Endothelial cell of umbilical vein (primary cell): ENCODE measurements at regions not wholly inside any gene's neighbourhood (a gene's known extent, or its start where the extent isn't known, plus 50 kb on each side); places are given as distances from the start of the nearest gene placed in this dataset.
A peak's percentile ranks its signal among the peaks of the same experiment; 100 is the strongest.

Source experiments
- BruUV-seq: library from RNA; stranded (reverse); fragments of 400-500 nt; replicated peaks from 2 replicates; lab custom pipeline; 2021; lab: Mats Ljungman, UMichigan
- CTCF ChIA-PET: fragments of 300-600, 350-600 bp; sonication (Branson Sonifier 250); formaldehyde crosslinking; loops from one replicate; lab custom pipeline; 2021; ENCODE audit warnings: antibody characterized with exemption, inconsistent platforms; lab: Charles Lee
- POLR2A ChIA-PET: fragments of 300-600, 350-600 bp; sonication (Branson Sonifier 250); formaldehyde crosslinking; loops from one replicate; lab custom pipeline; 2021; ENCODE audit warnings: antibody characterized with exemption, inconsistent platforms; lab: Charles Lee
- DNase-seq: peaks from one replicate; pipeline ENCODE4 v3.0.0-alpha.2; 2011; ENCODE audit warnings: low read depth, low spot score
- FAIRE-seq: peaks from 2 replicates; lab custom pipeline; 2011; peaks lifted over from hg19 to GRCh38; lab: Jason Lieb, UNC
- H2AFZ ChIP-seq: 2 replicates; pipeline ENCODE4 v1.6.0; 2012; ENCODE audit warnings: low read depth, low read length, control low read depth, inconsistent platforms
- H3K27ac ChIP-seq: 2 replicates; pipeline ENCODE4 v1.5.1; 2011; ENCODE audit warnings: low read depth, mild to moderate bottlenecking, control low read depth, low read length, moderate library complexity; ENCODE audit not compliant: insufficient read depth
- H3K27me3 ChIP-seq, 2 experiments: 2 replicates each; pipeline versions ENCODE4 v1.6.0 to v1.6.1; 2011; ENCODE audit warnings: low read length in 2 of 2, mixed read lengths in 1 of 2; ENCODE audit not compliant: control insufficient read depth in 2 of 2, insufficient read depth in 2 of 2
- H3K36me3 ChIP-seq, 2 experiments: 2 replicates in 1 of 2; 3 replicates in 1 of 2; pipeline ENCODE4 v1.5.1; 2011; ENCODE audit warnings: low read length in 2 of 2, mild to moderate bottlenecking in 1 of 2, moderate library complexity in 1 of 2; ENCODE audit not compliant: control insufficient read depth in 2 of 2, insufficient read depth in 2 of 2; ENCODE audit errors: extremely low read depth in 1 of 2
- H3K4me1 ChIP-seq: 3 replicates; pipeline ENCODE4 v1.5.1; 2011; ENCODE audit warnings: mild to moderate bottlenecking, low read length; ENCODE audit not compliant: control insufficient read depth, insufficient read depth; ENCODE audit errors: extremely low read depth
- H3K4me2 ChIP-seq: 2 replicates; pipeline ENCODE4 v1.6.1; 2011; ENCODE audit warnings: low read length, control low read depth, mixed read lengths; ENCODE audit not compliant: insufficient read depth
- H3K4me3 ChIP-seq, 3 experiments: fragments of 200-600 bp in 1 of 3; sonication (generic), shearing (Covaris generic) in 1 of 3; replicated peaks in 1 of 3; 2 replicates each; pipeline ENCODE4 v1.5.1; 2011 to 2016; ENCODE audit warnings: control low read depth in 3 of 3, low read length in 3 of 3, mild to moderate bottlenecking in 2 of 3, inconsistent platforms in 1 of 3, low read depth in 1 of 3, moderate library complexity in 1 of 3; ENCODE audit not compliant: insufficient read depth in 1 of 3
- H3K79me2 ChIP-seq: 2 replicates; pipeline ENCODE4 v1.6.0; 2012; ENCODE audit warnings: low read length, inconsistent platforms; ENCODE audit not compliant: control insufficient read depth, insufficient read depth
- H3K9ac ChIP-seq: replicated peaks from 2 replicates; pipeline ENCODE3; 2011; ENCODE audit warnings: low read length, control low read depth; ENCODE audit not compliant: insufficient read depth; ENCODE audit errors: extremely low read depth
- H3K9me1 ChIP-seq: replicated peaks from 3 replicates; pipeline ENCODE4 v1.6.0; 2011; ENCODE audit warnings: mild to moderate bottlenecking, low read length; ENCODE audit not compliant: control insufficient read depth, insufficient read depth; ENCODE audit errors: extremely low read depth
- H3K9me3 ChIP-seq: replicated peaks from 2 replicates; pipeline ENCODE4 v1.5.1; 2012; ENCODE audit warnings: low read length, inconsistent platforms; ENCODE audit not compliant: control insufficient read depth, insufficient read depth
- H4K20me1 ChIP-seq: replicated peaks from 2 replicates; pipeline ENCODE3; 2011; ENCODE audit warnings: mild to moderate bottlenecking, low read length; ENCODE audit not compliant: control insufficient read depth, insufficient read depth; ENCODE audit errors: extremely low read depth
- EZH2 ChIP-seq: IDR thresholded peaks from 2 replicates; pipeline ENCODE4 v1.6.1; 2012; ENCODE audit warnings: borderline replicate concordance, low read depth, mild to moderate bottlenecking, moderate library complexity, low read length, inconsistent platforms; ENCODE audit not compliant: severe bottlenecking
- JUN ChIP-seq: IDR thresholded peaks from 2 replicates; pipeline ENCODE4 v1.6.1; 2011; ENCODE audit warnings: borderline replicate concordance, low read depth; ENCODE audit not compliant: insufficient read length, insufficient read depth
- MYC ChIP-seq: IDR thresholded peaks from one replicate; pipeline ENCODE4 v1.6.1; 2011; ENCODE audit warnings: mild to moderate bottlenecking, low read depth, low read length
- dilution Hi-C: fragments of 300-500 bp; cut with MboI; formaldehyde crosslinking; loops from one replicate; pipeline ENCODE4 v1.15.0; 2019; ENCODE audit warnings: low sequenced_read_pairs; ENCODE audit not compliant: extremely low pct_ligation_motif_present
- intact Hi-C: fragments of 100-400 bp; cut with micrococcal nuclease; formaldehyde crosslinking; loops from one replicate; pipeline ENCODE4 v1.10.0; 2022
- TF ChIP-seq, protein P1 (sequence below): IDR thresholded peaks from 2 replicates; pipeline ENCODE4 v1.6.1; 2011; ENCODE audit not compliant: insufficient read depth, insufficient read length
- TF ChIP-seq, protein P2 (sequence below), 2 donors: IDR thresholded peaks; 1 replicate in 1 of 2; 2 replicates in 1 of 2; pipeline ENCODE4 v1.5.1; 2011; ENCODE audit warnings: low read length in 2 of 2, mild to moderate bottlenecking in 2 of 2, moderate library complexity in 2 of 2, control low read depth in 1 of 2, inconsistent platforms in 1 of 2, low read depth in 1 of 2; ENCODE audit not compliant: insufficient read depth in 1 of 2; ENCODE audit errors: extremely low read depth in 1 of 2

- no TSS peak for BruUV-seq
- peak overlapping the region; percentile 16 for H2AFZ ChIP-seq
- H3K9ac ChIP-seq: peak overlapping the region; percentile 42
- peak; percentile 73 for DNase-seq
- CTCF ChIA-PET: interaction anchor here (0.9 to 1.7 kb wide), 4 partner anchors 13 to 106 kb away, joined by 3 to 6 read pairs (median 4); no protein-coding TSS in a partner anchor
- dilution Hi-C loops (no loop called here), intact Hi-C loops (no loop called here)
- TF ChIP-seq MYC (no peak), JUN (peak; percentile 32)
- no peak overlapping the region for H3K4me3 ChIP-seq
- peak overlapping the region; percentile 22 for H3K4me2 ChIP-seq
- peaks cover 31% of the 10 kb centered on the region for H3K4me1 ChIP-seq
- H3K27ac ChIP-seq: peak overlapping the region; percentile 71
- no peaks in the 10 kb centered on the region for H4K20me1 ChIP-seq
- no peaks in the 10 kb centered on the region for H3K36me3 ChIP-seq
- no peaks in the 10 kb centered on the region for H3K9me1 ChIP-seq
- no peaks in the 10 kb centered on the region for H3K79me2 ChIP-seq
- FAIRE-seq: peak; percentile 37
- POLR2A ChIA-PET: no interaction called here
- no peaks in the 10 kb centered on the region for H3K9me3 ChIP-seq
- H3K27me3 ChIP-seq: no peaks in the 10 kb centered on the region
These were observed 881.1 kb downstream of the EPHA7 start for GRCh38 chr6:92538275-92538674.

DNA sequence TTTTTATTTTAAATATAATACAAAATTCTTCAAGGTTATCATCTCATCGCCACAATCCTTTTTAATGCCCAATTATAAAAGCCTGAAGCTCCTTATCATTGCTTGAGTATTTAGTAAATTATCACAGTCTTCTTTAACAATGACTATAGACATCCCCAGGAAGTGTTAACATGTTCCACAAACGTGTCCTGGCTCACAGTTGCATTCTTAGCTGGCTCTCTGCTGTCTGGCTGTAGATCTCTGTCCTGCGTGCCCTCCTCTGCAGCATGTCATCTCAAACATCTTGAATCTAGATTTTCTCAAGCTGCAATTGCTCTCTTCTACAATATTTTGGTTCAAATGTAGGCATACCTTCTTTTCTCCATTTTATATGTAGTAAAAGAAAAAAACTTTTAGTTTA lies 885.2 kb downstream of the EPHA7 start:
- dilution Hi-C loops: no loop called here
- no TSS peak for BruUV-seq

More for the DNA sequence above, 885.2 kb downstream of the EPHA7 start:
- Histone ChIP-seq H3K4me3 (no peak overlapping the region), H3K36me3 (no peaks in the 10 kb centered on the region), H3K27me3 (no peaks in the 10 kb centered on the region), H3K9ac (no peak overlapping the region), H4K20me1 (no peaks in the 10 kb centered on the region), H3K4me2 (no peak overlapping the region), H3K27ac (no peak overlapping the region), H3K4me1 (peaks cover 18% of the 10 kb centered on the region), H3K79me2 (no peaks in the 10 kb centered on the region), H3K9me1 (no peaks in the 10 kb centered on the region), H2AFZ (peak overlapping the region; percentile 62), H3K9me3 (no peaks in the 10 kb centered on the region)
- ChIA-PET POLR2A (no interaction called here), CTCF (no interaction called here)
- TF ChIP-seq EZH2: no peak
- TF ChIP-seq, protein P1, sequence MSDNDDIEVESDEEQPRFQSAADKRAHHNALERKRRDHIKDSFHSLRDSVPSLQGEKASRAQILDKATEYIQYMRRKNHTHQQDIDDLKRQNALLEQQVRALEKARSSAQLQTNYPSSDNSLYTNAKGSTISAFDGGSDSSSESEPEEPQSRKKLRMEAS: no peak
- TF ChIP-seq, protein P2, sequence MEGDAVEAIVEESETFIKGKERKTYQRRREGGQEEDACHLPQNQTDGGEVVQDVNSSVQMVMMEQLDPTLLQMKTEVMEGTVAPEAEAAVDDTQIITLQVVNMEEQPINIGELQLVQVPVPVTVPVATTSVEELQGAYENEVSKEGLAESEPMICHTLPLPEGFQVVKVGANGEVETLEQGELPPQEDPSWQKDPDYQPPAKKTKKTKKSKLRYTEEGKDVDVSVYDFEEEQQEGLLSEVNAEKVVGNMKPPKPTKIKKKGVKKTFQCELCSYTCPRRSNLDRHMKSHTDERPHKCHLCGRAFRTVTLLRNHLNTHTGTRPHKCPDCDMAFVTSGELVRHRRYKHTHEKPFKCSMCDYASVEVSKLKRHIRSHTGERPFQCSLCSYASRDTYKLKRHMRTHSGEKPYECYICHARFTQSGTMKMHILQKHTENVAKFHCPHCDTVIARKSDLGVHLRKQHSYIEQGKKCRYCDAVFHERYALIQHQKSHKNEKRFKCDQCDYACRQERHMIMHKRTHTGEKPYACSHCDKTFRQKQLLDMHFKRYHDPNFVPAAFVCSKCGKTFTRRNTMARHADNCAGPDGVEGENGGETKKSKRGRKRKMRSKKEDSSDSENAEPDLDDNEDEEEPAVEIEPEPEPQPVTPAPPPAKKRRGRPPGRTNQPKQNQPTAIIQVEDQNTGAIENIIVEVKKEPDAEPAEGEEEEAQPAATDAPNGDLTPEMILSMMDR (IDR thresholded peaks at IDR 0.05; ENCODE audit: extremely low read depth in 1 of 2, insufficient read depth in 1 of 2, low read depth in 1 of 2, low read length in 2 of 2): no peak
- FAIRE-seq (no peak), DNase-seq (no peak)
- intact Hi-C loops: no loop called here
